Activated naive CD8-positive, alpha-beta T cell (primary cell): ENCODE measurements at regions not wholly inside any gene's neighbourhood (a gene's known extent, or its start where the extent isn't known, plus 50 kb on each side); places are given as distances from the start of the nearest gene placed in this dataset.
"Not testable (repeated sequence)": the region's sequence is repeated elsewhere in the genome, so short reads cannot be mapped to it uniquely, and the experiment has no call there.

Experiments
- H3K27ac Mint-ChIP-seq: one replicate; pipeline ENCODE4 v1.8.0; 2021; ENCODE audit warnings: mixed read lengths
- H3K27me3 Mint-ChIP-seq: one replicate; pipeline ENCODE4 v1.8.0; 2021; ENCODE audit warnings: mixed read lengths
- H3K36me3 Mint-ChIP-seq: one replicate; pipeline ENCODE4 v1.8.0; 2021; ENCODE audit warnings: mixed read lengths
- H3K4me1 Mint-ChIP-seq: one replicate; pipeline ENCODE4 v1.8.0; 2021; ENCODE audit warnings: low read depth, mixed read lengths
- H3K4me3 Mint-ChIP-seq: one replicate; pipeline ENCODE4 v1.8.0; 2021; ENCODE audit warnings: mild to moderate bottlenecking, mixed read lengths
- H3K9me3 Mint-ChIP-seq: one replicate; pipeline ENCODE4 v1.8.0; 2021; ENCODE audit warnings: low read depth, mixed read lengths

DNA sequence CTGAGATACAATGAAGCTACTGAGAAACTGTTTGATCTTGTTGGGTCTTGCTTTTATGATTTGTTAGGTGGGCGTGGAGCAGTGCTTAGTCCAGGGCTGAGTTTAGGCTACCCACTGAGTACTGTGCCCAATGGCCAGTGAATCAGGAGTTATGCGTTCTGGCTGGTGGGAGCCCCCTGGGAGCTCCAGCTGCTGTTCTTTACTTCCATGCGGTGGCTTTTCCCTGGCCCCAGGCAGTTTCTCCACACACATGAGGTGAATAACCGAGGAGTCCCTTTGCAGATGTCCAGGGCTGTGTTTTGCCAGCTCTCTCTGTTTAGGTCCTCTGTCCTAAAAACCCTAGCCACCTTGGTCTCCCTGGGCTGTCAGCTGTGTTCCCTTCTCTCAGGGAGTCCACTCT is 106.5 kb downstream of the KLF13 start:
- no peaks in the 10 kb centered on the region for H3K27me3 Mint-ChIP-seq
- H3K4me3 Mint-ChIP-seq = no peak overlapping the region
- no peaks in the 10 kb centered on the region for H3K36me3 Mint-ChIP-seq
- peak overlapping the region; percentile 98 for H3K27ac Mint-ChIP-seq
- peaks cover 67% of the 10 kb centered on the region for H3K4me1 Mint-ChIP-seq
- H3K9me3 Mint-ChIP-seq = no peaks in the 10 kb centered on the region

DNA sequence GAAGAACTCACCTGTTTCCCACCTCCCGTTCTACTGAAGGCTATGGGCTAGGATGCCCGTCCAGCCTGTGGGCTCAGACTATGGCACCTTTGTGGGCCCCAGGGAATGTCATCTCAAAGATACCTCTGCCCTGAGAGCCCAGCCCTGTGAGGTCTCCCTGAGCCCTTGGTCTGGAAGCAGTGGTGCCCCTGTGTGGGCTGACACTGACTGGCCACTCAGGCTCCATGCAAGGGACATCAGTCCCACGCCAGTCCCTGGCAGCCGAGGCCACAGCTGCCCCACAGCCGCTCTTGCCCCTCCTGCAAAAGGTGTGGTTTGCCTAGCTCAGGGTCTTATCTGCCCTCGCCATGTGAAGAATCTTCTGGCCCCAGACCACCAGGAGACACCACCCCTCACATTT is 106.9 kb downstream of the KLF13 start:
- Mint-ChIP-seq H3K4me1 (peaks cover 72% of the 10 kb centered on the region), H3K36me3 (no peaks in the 10 kb centered on the region), H3K27ac (peak overlapping the region; percentile 98), H3K4me3 (peak overlapping the region; percentile 89), H3K27me3 (no peaks in the 10 kb centered on the region), H3K9me3 (no peaks in the 10 kb centered on the region)

DNA sequence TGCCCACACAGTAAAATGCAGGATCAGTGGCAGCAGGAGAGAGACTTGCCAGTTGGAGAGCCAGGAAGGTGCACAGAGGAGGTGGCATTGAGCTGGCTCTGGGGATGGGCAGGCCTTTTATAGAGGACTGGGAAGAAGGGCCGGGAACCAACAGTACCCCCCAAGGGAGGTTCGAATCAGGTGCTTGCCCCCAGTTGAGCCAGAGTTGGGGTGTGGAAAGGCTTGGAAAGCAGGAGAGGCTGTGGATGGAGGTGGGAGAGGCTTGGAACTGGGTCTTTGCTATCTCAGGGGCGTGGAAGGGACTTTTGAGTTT is 107.6 kb downstream of the KLF13 start:
- no peaks in the 10 kb centered on the region for H3K9me3 Mint-ChIP-seq
- peak overlapping the region; percentile 89 for H3K4me3 Mint-ChIP-seq
- H3K36me3 Mint-ChIP-seq = no peaks in the 10 kb centered on the region
- no peaks in the 10 kb centered on the region for H3K27me3 Mint-ChIP-seq
- H3K4me1 Mint-ChIP-seq = peaks cover 79% of the 10 kb centered on the region
- H3K27ac Mint-ChIP-seq = peak overlapping the region; percentile 98

DNA sequence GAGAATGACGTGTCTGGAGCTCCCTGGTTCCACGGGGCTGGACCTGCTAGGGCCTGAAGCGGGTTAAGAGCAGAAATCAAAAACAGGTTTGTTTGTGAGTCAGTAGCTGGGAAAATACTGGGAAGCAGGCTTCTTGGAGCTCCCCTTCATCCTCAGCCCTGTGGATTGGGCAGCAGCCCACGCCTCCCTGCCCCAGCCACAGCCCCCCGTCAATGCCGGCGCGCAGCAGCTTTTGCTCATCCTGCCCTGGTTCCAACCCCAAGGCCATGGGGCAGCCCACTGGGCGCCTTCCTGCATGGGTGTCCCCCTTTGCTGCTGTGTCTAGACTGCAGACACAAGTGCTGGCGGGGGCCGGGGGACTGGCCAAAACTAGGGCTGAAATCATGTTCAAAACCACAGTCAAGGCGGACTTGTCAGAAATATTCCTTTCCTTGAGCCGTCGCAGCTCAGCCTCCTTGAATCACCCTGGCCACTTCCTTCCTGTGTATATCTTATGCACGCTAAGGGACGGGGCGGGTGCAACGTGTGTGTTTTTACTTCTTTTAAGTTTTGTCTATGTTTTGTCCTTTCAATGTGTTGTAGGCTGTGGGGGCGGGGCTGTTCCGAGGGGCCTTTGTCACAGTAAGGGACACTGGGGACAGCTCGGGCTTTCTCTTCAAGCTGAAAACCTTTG is 108.1 kb downstream of the KLF13 start:
- peak overlapping the region; percentile 98 for H3K27ac Mint-ChIP-seq
- no peaks in the 10 kb centered on the region for H3K9me3 Mint-ChIP-seq
- H3K4me3 Mint-ChIP-seq = peak overlapping the region; percentile 89
- H3K27me3 Mint-ChIP-seq = no peaks in the 10 kb centered on the region
- no peaks in the 10 kb centered on the region for H3K36me3 Mint-ChIP-seq
- peaks cover 84% of the 10 kb centered on the region for H3K4me1 Mint-ChIP-seq

DNA sequence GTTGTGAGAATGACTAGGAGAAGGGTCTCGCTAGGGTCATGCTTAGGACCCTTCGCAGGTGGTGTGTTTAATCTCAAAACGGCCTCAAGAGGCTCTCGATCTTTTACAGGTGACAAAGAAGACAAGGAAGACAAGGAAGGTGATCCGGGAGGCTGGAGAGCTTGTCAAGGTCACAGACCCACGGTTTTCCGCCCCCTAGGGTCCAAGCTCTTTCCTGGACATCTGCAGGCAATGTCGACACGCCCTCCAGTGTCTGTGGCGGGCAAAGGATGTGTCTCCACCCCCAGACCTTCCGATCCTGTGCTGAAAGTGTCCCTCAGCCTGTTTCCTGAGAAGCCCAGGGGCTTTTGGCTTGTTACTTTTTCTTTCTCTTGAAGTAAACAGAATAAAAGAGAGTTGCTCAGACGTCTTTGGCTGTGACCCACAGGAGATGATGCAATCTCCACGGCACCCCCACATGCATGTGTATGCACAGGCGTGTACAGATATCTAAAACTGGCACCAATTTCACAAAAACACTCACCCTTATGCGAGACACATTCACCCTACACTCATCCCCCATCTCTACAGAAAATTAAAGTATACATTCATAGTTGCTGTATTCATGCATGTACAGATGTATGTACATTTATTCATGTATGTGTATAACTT is 108.8 kb downstream of the KLF13 start:
- Mint-ChIP-seq H3K4me3 (peak overlapping the region; percentile 89), H3K4me1 (peaks cover 83% of the 10 kb centered on the region), H3K36me3 (no peaks in the 10 kb centered on the region), H3K27me3 (no peaks in the 10 kb centered on the region), H3K9me3 (no peaks in the 10 kb centered on the region), H3K27ac (peak overlapping the region; percentile 98)

DNA sequence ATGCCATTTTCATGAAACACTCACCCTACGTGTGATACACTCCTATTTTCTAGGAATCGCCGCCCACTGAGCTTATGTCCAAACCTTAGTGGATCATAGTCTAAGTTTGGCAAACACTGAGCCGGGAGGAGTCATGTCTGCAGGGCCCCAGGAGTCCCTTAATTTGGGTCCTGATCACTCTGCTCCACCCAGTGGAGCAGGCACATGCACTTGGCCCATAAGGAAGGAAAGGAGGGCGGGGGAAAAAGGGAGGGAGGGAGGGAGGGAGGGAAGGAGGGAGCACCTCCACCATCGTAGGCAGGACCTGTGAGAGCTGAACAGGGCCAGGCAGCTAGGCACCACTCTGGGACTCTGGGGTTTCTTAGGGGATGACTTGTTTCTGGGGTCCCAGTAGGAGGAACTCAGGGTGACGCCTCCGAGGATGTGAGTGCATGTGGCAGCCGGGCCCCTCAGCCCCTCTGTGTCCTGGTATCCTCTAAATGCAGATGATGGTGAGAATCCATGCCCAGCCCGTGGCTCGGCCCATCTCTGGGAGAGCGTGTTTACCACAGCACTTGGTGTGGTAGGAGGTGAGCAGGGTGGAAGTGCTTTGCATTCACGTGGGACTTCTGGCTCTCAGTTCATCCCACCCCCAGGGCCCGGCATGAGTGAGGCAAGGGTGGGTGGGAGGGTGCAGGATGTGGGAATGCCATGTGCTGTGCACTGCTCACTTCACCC is 109.4 kb downstream of the KLF13 start:
- Mint-ChIP-seq H3K27ac (peak overlapping the region; percentile 98), H3K36me3 (no peaks in the 10 kb centered on the region), H3K9me3 (no peaks in the 10 kb centered on the region)

DNA sequence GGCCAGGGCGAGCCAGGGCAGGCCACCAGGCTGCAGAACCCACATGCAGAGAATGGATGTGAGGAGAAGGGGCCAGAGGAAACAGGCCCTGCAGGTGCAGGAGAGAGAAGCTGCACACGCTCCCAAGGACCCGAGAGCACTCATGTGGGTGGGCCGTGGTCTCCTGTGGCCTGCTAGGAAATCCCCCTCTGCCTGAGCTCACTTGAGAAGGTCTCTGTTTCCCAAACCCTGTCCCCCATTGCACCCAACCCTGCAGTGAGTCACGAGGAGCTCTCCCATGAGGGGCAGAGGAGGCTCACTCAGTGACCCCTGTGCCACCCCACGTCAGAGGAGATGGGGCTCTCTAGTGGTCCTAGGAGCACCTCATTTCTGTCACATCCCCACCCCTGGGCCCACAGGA is 111.1 kb downstream of the KLF13 start:
- Mint-ChIP-seq H3K4me3 (peak overlapping the region; percentile 89), H3K4me1 (peaks cover 87% of the 10 kb centered on the region), H3K27me3 (no peaks in the 10 kb centered on the region), H3K27ac (peak overlapping the region; percentile 98), H3K9me3 (no peaks in the 10 kb centered on the region), H3K36me3 (no peaks in the 10 kb centered on the region)

More for the DNA sequence above, 109.4 kb downstream of the KLF13 start:
- Mint-ChIP-seq H3K4me1 (peaks cover 81% of the 10 kb centered on the region), H3K4me3 (peak overlapping the region; percentile 89), H3K27me3 (no peaks in the 10 kb centered on the region)

DNA sequence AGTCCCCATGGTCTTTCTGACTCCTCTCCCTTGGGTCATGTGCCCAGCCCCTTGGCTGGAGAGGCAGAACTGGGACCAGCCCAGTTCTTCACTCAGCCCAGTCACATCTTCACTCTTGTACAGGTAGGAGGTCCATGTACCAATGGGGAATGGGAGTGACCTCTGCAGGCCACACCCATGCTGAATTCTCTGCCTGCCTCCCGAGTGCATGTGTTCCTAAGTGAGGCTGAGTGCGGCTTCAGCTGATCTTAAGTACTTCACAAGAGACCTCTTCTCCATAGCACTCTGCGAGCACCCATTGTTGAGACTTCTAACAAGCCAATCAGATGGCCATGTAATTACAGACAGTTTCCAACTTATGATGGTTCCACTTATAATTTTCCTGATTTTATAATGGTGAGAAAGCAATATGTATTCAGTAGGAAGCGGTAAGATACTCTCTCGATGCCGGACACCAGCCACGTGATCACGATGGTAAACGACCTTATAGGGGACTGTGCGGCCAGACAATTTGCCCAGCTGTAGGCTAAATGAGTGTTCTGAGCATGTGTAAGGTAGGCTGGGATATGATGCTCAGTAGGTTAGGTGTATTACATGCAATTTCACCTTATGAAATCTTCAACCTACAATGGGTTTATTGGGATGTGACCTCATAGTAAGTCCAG is 112.1 kb downstream of the KLF13 start:
- H3K27ac Mint-ChIP-seq = peak overlapping the region; percentile 98
- H3K9me3 Mint-ChIP-seq = no peaks in the 10 kb centered on the region
- peak overlapping the region; percentile 89 for H3K4me3 Mint-ChIP-seq
- H3K36me3 Mint-ChIP-seq = no peaks in the 10 kb centered on the region
- H3K4me1 Mint-ChIP-seq = peaks cover 86% of the 10 kb centered on the region
- no peaks in the 10 kb centered on the region for H3K27me3 Mint-ChIP-seq

DNA sequence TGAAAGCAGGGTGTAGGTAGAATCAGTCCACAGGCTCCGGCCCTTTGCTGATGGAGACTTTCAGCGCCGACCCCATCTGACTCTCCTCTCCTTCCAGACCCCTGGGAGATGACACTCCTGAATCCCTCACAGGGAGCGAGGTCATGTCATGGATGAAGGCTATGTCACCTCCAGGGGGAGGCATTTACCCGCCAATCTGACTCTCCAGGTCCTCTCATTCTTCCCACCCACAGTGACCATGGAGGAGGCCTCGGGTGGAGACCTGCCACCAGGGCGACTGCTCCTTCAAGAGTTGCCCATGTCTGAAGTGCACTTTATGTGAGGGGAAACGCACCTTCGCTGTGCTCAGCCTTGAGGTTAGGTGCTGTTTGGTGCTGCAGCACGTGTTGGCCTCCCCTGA is 112.7 kb downstream of the KLF13 start:
- Mint-ChIP-seq H3K9me3 (no peaks in the 10 kb centered on the region), H3K4me3 (peak overlapping the region; percentile 1), H3K27ac (peak overlapping the region; percentile 98), H3K27me3 (no peaks in the 10 kb centered on the region), H3K36me3 (no peaks in the 10 kb centered on the region), H3K4me1 (peaks cover 83% of the 10 kb centered on the region)

DNA sequence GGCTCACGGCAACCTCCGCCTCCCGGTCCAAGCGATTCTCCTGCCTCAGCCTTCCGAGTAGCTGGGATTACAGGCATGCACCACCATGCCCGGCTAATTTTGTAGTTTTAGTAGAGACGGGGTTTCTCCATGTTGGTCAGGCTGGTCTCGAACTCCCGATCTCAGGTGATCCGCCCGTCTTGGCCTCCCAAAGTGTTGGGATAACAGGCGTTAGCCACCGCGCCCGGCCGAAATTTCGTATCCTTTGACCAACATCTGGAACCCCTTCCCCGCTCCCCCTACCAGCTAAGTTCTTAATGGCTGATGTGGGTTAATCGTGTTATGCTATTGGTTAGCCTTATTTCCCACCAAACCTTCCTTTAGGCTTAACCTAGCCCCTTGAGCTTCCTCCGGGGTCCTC is 113.6 kb downstream of the KLF13 start:
- H3K27me3 Mint-ChIP-seq, H3K36me3 Mint-ChIP-seq, H3K9me3 Mint-ChIP-seq: not testable (repeated sequence)
- H3K27ac Mint-ChIP-seq = peak overlapping the region; percentile 61
- peaks cover 77% of the 10 kb centered on the region for H3K4me1 Mint-ChIP-seq
- H3K4me3 Mint-ChIP-seq = peak overlapping the region; percentile 40

DNA sequence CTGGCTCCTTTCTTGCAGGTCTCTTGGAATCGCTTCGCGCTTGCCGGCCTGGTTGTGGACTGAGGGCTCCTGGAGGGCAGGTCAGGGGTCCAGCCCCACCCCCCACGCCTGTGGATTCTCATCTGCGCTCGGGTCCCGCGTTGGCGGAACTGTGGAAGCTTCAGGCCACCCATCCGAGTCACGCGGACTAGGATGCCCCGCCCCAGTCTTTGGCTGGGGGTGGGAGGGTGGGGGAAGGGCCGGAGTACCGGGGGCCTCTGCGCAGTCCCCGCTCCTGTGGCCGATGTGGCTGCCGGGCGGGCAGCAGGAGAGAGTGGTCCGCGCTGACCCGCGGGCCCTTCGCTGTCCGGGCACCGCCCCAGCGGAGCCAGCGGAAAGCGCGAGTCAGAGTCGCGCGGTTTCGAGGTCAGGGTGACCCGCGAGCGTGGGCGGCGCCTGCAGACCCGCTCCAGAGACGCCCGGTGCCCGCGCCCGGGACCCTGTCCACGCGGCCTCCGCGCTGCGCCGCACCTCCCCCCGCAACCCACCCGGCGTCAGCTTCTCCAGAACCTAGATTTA is 114.2 kb downstream of the KLF13 start:
- H3K27me3 Mint-ChIP-seq = no peaks in the 10 kb centered on the region
- peak overlapping the region; percentile 40 for H3K4me3 Mint-ChIP-seq
- H3K36me3 Mint-ChIP-seq = no peaks in the 10 kb centered on the region
- peak overlapping the region; percentile 61 for H3K27ac Mint-ChIP-seq
- no peaks in the 10 kb centered on the region for H3K9me3 Mint-ChIP-seq
- peaks cover 73% of the 10 kb centered on the region for H3K4me1 Mint-ChIP-seq

DNA sequence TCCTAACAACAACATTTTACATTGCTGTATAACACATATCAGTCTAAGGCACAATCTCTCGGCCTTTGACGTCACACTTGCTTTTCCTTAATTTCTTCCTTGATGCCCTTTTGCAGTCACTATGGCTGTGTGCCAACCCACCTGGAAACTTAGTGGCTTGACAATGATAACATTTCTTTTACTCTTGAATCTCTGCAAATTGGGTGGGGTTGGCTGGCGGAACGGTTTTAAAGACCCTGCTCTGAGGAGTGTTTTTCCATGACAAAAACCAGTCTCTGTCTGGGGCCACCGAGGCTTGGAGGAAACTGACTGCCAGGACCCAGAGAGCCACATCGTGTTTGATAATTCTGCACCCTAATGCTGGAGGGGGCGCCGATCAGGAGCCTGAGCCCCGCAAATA is 115.6 kb downstream of the KLF13 start:
- Mint-ChIP-seq H3K4me1 (peaks cover 60% of the 10 kb centered on the region), H3K36me3 (no peaks in the 10 kb centered on the region), H3K9me3 (no peaks in the 10 kb centered on the region), H3K27ac (peak overlapping the region; percentile 55), H3K27me3 (no peaks in the 10 kb centered on the region), H3K4me3 (peak overlapping the region; percentile 68)

DNA sequence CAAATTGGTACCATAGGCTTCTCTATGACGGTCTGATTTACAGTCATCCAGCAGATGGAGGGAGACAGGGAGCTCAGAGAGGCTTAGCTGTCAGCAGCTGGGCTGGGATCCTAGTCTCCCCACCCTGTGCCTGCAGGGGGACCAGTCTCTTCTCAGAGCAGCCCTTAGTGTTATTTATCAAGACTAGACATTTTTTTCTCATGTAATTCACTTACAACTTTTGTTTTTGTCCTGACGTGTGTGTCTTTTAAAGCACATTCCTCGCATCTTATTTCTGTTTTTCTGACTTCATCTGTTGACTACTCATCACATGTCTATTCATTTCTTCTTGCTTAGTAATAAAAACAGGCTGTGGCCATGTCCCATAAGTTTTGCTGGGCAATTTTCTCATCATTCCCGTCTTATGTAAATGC is 116.1 kb downstream of the KLF13 start:
- H3K4me1 Mint-ChIP-seq = peaks cover 55% of the 10 kb centered on the region
- peak overlapping the region; percentile 55 for H3K27ac Mint-ChIP-seq
- peak overlapping the region; percentile 68 for H3K4me3 Mint-ChIP-seq
- H3K27me3 Mint-ChIP-seq = no peaks in the 10 kb centered on the region
- H3K9me3 Mint-ChIP-seq = no peaks in the 10 kb centered on the region
- no peaks in the 10 kb centered on the region for H3K36me3 Mint-ChIP-seq

DNA sequence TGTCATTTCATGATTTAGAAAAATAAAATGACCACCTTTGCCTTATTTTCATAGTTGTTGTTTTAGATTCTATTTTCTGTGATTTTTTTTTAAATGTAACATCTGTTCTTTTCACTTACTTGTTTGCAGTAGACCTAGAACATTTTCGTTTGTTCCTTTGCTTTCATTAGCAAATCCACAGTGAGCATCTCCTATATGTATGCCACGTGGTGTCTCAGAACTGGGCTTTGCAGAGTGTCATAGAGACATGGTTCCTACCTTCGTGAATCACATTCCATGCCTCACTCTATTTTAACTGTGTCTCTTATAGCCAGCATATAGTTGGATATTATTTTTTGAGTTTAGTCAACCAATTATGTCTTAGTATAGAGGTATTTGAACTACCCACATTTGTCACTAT is 118.2 kb downstream of the KLF13 start:
- Mint-ChIP-seq H3K36me3 (no peaks in the 10 kb centered on the region), H3K27me3 (no peaks in the 10 kb centered on the region), H3K9me3 (no peaks in the 10 kb centered on the region), H3K4me1 (peaks cover 43% of the 10 kb centered on the region), H3K27ac (no peak overlapping the region), H3K4me3 (no peak overlapping the region)

DNA sequence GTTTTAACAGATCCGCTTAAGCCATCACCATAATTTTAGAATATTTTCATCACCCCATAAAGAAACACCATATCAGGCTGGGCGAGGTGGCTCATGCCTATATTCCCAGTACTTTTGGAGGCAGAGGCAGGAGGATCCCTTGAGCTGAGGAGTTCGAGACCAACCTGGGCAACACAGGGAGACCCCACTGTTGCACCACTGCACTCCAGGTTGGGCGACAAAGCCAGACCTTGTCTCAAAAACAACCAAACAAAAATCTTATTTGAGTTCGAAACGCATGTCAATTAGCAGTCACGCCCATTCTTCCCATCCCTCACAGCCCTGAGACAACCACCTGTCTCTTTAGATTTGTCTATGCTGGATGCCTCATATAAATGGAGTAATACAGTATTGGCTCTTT is 119.9 kb downstream of the KLF13 start:
- no peak overlapping the region for H3K27ac Mint-ChIP-seq
- H3K9me3 Mint-ChIP-seq = peaks cover 9% of the 10 kb centered on the region

More for the DNA sequence above, 119.9 kb downstream of the KLF13 start:
- H3K4me3 Mint-ChIP-seq = no peak overlapping the region
- H3K4me1 Mint-ChIP-seq = peaks cover 34% of the 10 kb centered on the region
- peaks cover 2% of the 10 kb centered on the region for H3K36me3 Mint-ChIP-seq
- no peaks in the 10 kb centered on the region for H3K27me3 Mint-ChIP-seq
